Activated CD4-positive, alpha-beta T cell treated with anti-CD3 and anti-CD28 coated beads, Interleukin-2, amount 50 U/mL, for 1 hour (primary cell): ENCODE measurements at regions not wholly inside any gene's neighbourhood (a gene's known extent, or its start where the extent isn't known, plus 50 kb on each side); places are given as distances from the start of the nearest gene placed in this dataset.

Source experiments
- DNase-seq: peaks from one replicate; pipeline ENCODE4 v3.0.0-alpha.2; 2020

DNA sequence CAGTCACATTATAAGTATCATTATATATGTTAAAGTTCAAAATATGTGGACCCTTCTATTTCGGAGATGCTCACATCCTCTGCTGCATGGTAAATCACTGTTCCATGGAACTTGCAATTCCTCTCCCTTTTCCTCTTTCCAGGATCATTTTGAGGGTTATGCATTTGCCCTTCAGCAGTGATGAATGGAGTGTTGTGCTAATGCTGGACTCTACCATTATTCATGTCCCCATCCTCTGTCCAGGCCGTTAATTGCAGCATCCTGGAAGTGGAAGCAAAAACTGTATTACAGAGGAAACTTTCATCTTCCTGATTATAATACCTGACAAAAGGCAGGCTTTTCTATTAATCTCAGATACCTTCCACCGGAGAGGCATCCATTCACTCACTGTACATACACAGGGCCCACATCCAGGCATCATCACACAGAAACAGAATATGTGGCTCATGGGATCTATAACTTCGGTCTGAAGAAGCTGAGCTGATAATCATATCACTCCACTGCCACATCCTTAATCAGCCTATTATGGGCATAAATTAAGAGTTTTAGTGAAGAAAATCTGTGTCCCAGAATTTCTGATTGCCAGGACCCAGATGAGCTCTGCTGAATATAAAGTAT is 65.0 kb upstream of the ACO1 start:
- no peak for DNase-seq

DNA sequence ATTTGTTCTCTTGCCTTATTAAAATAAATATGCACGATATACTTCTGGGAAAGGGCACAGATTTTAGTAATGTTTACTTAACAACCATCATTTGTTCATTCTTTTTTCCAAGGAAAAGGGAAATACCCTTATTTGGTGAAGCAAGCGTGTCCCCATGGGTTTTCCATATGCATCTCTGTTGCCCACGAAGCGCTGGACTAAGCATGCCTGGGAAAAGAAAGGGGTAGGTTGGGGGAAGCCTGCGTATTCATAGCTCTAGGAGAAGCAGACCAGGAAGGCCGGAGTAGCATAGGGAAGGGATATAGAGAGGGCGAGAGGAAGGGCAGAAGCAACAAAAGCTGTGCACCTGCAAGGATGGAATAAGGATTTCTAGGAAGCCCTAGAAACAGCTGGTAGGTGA is 61.8 kb upstream of the ACO1 start:
- no peak for DNase-seq

DNA sequence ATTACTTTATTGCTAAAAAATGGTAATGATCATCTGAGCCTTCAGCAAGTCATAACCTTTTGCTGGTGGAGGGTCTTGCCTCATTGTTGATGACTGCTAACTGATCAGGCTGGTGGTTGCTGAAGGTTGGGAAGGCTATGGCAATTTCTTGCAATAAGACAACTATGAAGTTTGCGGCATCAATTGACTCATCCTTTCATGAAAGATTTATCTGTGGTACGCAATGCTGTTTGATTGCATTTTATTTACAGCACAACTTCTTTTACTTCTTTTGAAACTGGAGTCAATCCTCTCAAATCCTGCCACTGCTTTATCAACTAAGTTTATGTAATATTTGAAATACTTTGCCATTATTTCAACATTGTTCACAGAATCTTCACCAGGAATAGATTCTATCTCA is 58.3 kb upstream of the ACO1 start:
- DNase-seq: no peak

DNA sequence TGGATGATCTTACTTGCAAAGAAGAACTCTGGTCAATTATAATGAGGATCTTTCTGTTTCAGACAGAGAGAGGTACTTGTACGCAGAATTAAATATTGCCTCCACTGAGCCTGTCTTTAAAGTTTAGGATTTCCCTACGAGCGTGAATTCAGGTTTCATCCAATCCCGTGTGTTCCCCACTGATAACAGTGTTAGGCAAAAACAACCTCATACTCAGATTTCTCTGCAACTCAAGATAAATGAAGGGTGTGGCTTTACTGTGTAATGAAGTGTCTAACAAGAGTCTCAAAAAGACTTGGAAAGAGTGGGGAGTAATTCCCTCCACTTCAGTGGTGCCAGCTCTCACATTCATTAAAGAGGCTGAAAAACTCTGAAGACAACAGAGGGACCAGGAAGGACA is 53.2 kb upstream of the ACO1 start:
- DNase-seq: no peak

DNA sequence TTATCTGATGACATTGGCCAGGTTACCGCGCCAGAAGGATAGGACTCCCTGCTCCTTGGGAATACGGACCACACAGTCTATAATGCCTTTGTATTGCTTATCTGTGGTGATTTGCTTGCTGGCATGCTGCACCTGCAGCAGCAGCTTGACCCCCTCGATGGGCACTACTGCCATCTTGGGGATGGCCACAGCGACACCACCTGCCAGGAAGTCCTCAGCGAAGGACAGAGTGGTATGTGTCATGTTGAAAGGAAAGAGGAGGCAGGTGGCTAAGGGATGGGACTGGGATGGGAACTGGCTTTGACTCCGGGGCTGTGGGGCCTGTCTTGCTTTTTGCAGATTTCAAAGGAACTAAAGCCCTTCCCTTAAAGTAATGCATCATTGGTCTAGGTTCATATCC is 50.3 kb upstream of the ACO1 start:
- DNase-seq: no peak
